SH-SY5Y (cell line): ENCODE measurements at regions not wholly inside any gene's neighbourhood (a gene's known extent, or its start where the extent isn't known, plus 50 kb on each side); places are given as distances from the start of the nearest gene placed in this dataset.

Experiments used
- GATA2 ChIP-seq: IDR thresholded peaks from 2 replicates; pipeline ENCODE4 v1.6.1; 2011; ENCODE audit warnings: mild to moderate bottlenecking, low read depth, low read length
- GATA3 ChIP-seq: IDR thresholded peaks from 2 replicates; pipeline ENCODE4 v1.6.1; 2011; ENCODE audit warnings: low read depth, mild to moderate bottlenecking, low read length, moderate library complexity

GRCh38 chr5:158463188-158463587 lies 604.2 kb upstream of the CLINT1 start:
- no peak for TF ChIP-seq GATA2
- no peak for TF ChIP-seq GATA3
